ENCODE measurements at regions not wholly inside any gene's neighbourhood (a gene's known extent, or its start where the extent isn't known, plus 50 kb on each side); places are given as distances from the start of the nearest gene placed in this dataset.
"Not testable (repeated sequence)": the region's sequence is repeated elsewhere in the genome, so short reads cannot be mapped to it uniquely, and the experiment has no call there.

DNA sequence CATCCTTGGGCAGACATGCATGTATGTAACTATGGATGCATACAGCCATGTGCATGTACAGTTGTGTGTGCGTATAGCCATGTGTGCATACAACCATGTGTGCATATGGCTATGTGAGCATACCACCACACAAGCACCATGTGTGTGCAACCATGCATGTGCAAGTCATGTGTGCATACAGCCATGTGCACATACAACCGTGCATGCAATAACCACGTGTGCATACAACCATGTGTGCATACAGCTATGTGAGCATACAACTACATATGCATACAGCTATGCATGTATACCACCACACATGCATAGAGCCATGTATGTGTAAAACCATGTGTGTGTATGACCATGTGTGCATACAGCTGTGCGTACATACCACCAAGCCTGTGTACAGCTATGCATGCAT, 185.7 kb downstream of the BANP start:
- H3K4me3 ChIP-seq (ENCODE audit: low read depth in 1 of 2, low read length in 2 of 2); H3K27ac ChIP-seq (ENCODE audit: low read depth, low read length); H3K4me1 ChIP-seq (ENCODE audit: insufficient read depth, low read length); H3K9me3 ChIP-seq (ENCODE audit: low read length); H3K27me3 ChIP-seq (ENCODE audit: control insufficient read depth in 1 of 2, insufficient read depth in 2 of 2, low read length in 2 of 2); H3K36me3 ChIP-seq (ENCODE audit: insufficient read depth, low read length); H3K9ac ChIP-seq (ENCODE audit: low read length): not testable (repeated sequence)

GRCh38 chr16:88139141-88139540, 187.9 kb downstream of the BANP start:
- not testable (repeated sequence) for H3K27me3 ChIP-seq (ENCODE audit: control insufficient read depth in 1 of 2, insufficient read depth in 2 of 2, low read length in 2 of 2); H3K9me3 ChIP-seq (ENCODE audit: low read length); H3K36me3 ChIP-seq (ENCODE audit: insufficient read depth, low read length); H3K4me3 ChIP-seq (ENCODE audit: low read depth in 1 of 2, low read length in 2 of 2); H3K27ac ChIP-seq (ENCODE audit: low read depth, low read length); H3K9ac ChIP-seq (ENCODE audit: low read length); H3K4me1 ChIP-seq (ENCODE audit: insufficient read depth, low read length)

GRCh38 chr16:88140195-88140594, 189.0 kb downstream of the BANP start:
- not testable (repeated sequence) for H3K4me3 ChIP-seq (ENCODE audit: low read depth in 1 of 2, low read length in 2 of 2); H3K27ac ChIP-seq (ENCODE audit: low read depth, low read length); H3K4me1 ChIP-seq (ENCODE audit: insufficient read depth, low read length); H3K9me3 ChIP-seq (ENCODE audit: low read length); H3K9ac ChIP-seq (ENCODE audit: low read length); H3K27me3 ChIP-seq (ENCODE audit: control insufficient read depth in 1 of 2, insufficient read depth in 2 of 2, low read length in 2 of 2); H3K36me3 ChIP-seq (ENCODE audit: insufficient read depth, low read length)

DNA sequence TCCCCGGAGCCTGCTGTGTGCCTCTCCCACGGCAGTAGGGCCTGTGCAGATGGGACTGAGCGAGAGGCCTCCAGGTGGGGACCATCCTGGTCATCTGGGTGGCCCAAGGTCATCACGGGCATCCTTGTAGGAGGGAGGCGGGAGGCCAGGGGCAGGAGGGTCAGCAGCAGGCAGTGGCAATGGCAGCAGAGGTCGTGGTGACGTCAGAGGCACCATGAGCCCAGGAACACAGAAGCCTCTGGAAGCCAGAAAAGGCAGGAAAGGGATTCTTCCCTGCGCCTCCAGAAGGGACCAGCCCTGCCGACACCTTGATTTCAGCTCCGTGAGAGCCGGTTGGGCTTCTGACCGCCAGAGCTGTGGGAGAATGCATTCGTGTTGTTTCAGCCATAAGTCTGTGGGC, 190.3 kb downstream of the BANP start:
- H3K27ac ChIP-seq (ENCODE audit: low read depth, low read length): no peak overlapping the region
- H3K36me3 ChIP-seq (ENCODE audit: insufficient read depth, low read length): no peaks in the 10 kb centered on the region
- no peak overlapping the region for H3K4me3 ChIP-seq (ENCODE audit: low read depth in 1 of 2, low read length in 2 of 2)
- no peaks in the 10 kb centered on the region for H3K4me1 ChIP-seq (ENCODE audit: insufficient read depth, low read length)
- no peaks in the 10 kb centered on the region for H3K27me3 ChIP-seq (ENCODE audit: control insufficient read depth in 1 of 2, insufficient read depth in 2 of 2, low read length in 2 of 2)
- no peaks in the 10 kb centered on the region for H3K9me3 ChIP-seq (ENCODE audit: low read length)
- no peak overlapping the region for H3K9ac ChIP-seq (ENCODE audit: low read length)

- H3K9ac ChIP-seq (ENCODE audit: low read length); H3K27ac ChIP-seq (ENCODE audit: low read depth, low read length); H3K4me1 ChIP-seq (ENCODE audit: insufficient read depth, low read length); H3K36me3 ChIP-seq (ENCODE audit: insufficient read depth, low read length); H3K27me3 ChIP-seq (ENCODE audit: control insufficient read depth in 1 of 2, insufficient read depth in 2 of 2, low read length in 2 of 2); H3K4me3 ChIP-seq (ENCODE audit: low read depth in 1 of 2, low read length in 2 of 2); H3K9me3 ChIP-seq (ENCODE audit: low read length): not testable (repeated sequence)
Measured at GRCh38 chr16:88142056-88142935, 191.1 kb downstream of the BANP start.

DNA sequence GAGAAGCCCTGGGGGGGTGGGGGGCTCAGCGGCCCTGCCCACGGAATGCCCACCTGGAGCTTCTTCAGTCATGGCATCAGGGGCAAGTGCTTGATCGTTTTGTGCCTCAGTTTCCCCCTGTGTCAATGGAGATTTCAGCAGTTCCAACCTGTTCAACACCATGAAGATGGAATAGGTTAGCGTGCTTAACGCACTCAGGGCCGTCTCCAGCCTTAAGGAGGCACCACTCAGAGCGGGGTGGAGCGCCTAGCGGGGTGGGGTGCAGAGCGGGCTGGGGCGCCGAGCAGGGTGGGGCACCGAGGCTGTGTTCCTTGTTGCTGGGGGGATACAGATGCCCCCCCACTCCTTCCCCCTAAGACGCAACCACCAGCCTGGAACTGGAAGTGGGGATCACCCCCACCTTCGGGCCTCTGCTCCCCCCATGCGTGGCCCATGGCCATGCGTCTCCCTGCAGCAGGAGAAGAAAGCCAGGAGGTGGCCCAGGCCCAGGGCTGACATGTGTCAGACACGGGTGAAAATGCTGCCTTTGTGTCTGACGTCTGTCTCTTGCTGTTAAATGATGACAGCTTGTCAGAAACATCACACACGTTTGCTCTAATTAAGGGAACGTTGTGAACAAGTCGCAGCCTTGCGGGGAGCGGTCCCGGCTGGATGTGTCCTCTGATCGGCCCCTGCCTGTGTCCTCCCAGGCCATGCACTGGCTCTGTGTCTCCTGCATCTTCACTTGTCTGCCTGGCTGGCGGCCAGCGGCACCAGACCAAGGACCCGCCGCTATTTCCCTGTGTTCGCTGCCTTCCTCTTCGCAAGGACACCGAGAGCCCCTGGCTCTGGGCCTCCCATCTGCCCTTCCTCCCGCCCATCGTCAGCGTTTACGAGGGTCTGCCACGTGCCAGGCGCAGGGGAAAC, 192.1 kb downstream of the BANP start:
- not testable (repeated sequence) for H3K4me1 ChIP-seq (ENCODE audit: insufficient read depth, low read length); H3K9ac ChIP-seq (ENCODE audit: low read length); H3K9me3 ChIP-seq (ENCODE audit: low read length); H3K27me3 ChIP-seq (ENCODE audit: control insufficient read depth in 1 of 2, insufficient read depth in 2 of 2, low read length in 2 of 2); H3K4me3 ChIP-seq (ENCODE audit: low read depth in 1 of 2, low read length in 2 of 2); H3K36me3 ChIP-seq (ENCODE audit: insufficient read depth, low read length); H3K27ac ChIP-seq (ENCODE audit: low read depth, low read length)

DNA sequence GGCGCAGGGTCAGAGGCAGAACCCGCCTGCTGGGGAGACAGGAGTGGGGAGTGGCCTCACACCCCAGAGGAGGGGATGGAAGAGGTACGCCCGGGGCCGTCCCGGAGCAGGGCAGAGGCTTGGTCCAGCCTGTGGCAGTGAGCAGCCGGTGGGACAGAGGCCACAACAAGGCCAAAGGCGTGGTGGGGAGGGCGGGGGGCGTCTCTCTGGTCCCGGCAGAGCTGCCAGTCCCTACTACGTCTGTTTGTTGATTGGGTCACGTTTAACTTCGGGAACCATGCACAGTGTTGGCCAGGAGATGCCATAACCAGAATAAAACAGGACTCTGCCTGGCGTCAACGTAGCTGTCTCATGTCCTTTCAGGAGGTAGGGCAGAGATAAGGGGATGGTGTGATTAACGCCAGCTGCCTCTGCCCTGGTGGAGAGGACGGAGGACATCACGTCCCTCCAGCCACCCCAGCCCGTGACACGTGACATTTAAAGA, 192.8 kb downstream of the BANP start:
- H3K27me3 ChIP-seq (ENCODE audit: control insufficient read depth in 1 of 2, insufficient read depth in 2 of 2, low read length in 2 of 2): no peaks in the 10 kb centered on the region
- H3K9me3 ChIP-seq (ENCODE audit: low read length): no peaks in the 10 kb centered on the region
- no peak overlapping the region for H3K4me3 ChIP-seq (ENCODE audit: low read depth in 1 of 2, low read length in 2 of 2)
- no peak overlapping the region for H3K27ac ChIP-seq (ENCODE audit: low read depth, low read length)
- no peaks in the 10 kb centered on the region for H3K36me3 ChIP-seq (ENCODE audit: insufficient read depth, low read length)
- H3K9ac ChIP-seq (ENCODE audit: low read length): no peak overlapping the region
- no peaks in the 10 kb centered on the region for H3K4me1 ChIP-seq (ENCODE audit: insufficient read depth, low read length)

DNA sequence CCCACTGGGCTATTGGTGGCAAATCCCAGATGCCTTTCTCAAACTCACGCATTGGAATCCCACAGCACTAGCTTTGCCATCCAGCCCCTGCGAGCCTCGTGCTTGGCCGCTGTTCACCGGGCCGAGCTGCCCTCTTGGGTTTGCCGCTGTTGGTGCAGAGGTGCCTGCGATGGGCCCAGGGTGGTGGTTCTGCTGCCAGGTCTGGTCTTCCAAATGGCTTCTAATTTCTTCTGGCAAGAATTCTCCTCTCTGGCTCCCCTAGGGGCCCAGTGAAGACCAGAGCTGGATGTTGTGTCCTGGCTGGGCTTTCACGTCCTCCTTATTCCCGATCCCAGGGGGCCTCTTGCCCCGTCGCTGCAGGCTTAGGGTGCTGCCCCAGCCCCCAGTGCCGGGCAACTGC, 194.1 kb downstream of the BANP start:
- H3K36me3 ChIP-seq (ENCODE audit: insufficient read depth, low read length); H3K4me1 ChIP-seq (ENCODE audit: insufficient read depth, low read length); H3K9me3 ChIP-seq (ENCODE audit: low read length); H3K27ac ChIP-seq (ENCODE audit: low read depth, low read length); H3K9ac ChIP-seq (ENCODE audit: low read length); H3K4me3 ChIP-seq (ENCODE audit: low read depth in 1 of 2, low read length in 2 of 2); H3K27me3 ChIP-seq (ENCODE audit: control insufficient read depth in 1 of 2, insufficient read depth in 2 of 2, low read length in 2 of 2): not testable (repeated sequence)

- not testable (repeated sequence) for H3K9ac ChIP-seq (ENCODE audit: low read length); H3K27ac ChIP-seq (ENCODE audit: low read depth, low read length); H3K4me1 ChIP-seq (ENCODE audit: insufficient read depth, low read length)
Measured at GRCh38 chr16:88145824-88146405, 194.7 kb downstream of the BANP start.

GRCh38 chr16:88148078-88148477, 196.8 kb downstream of the BANP start:
- H3K9me3 ChIP-seq (ENCODE audit: low read length); H3K9ac ChIP-seq (ENCODE audit: low read length); H3K4me3 ChIP-seq (ENCODE audit: low read depth in 1 of 2, low read length in 2 of 2); H3K36me3 ChIP-seq (ENCODE audit: insufficient read depth, low read length); H3K4me1 ChIP-seq (ENCODE audit: insufficient read depth, low read length); H3K27ac ChIP-seq (ENCODE audit: low read depth, low read length); H3K27me3 ChIP-seq (ENCODE audit: control insufficient read depth in 1 of 2, insufficient read depth in 2 of 2, low read length in 2 of 2): not testable (repeated sequence)

More at GRCh38 chr16:88145824-88146405, 194.7 kb downstream of the BANP start:
- H3K4me3 ChIP-seq (ENCODE audit: low read depth in 1 of 2, low read length in 2 of 2); H3K27me3 ChIP-seq (ENCODE audit: control insufficient read depth in 1 of 2, insufficient read depth in 2 of 2, low read length in 2 of 2); H3K9me3 ChIP-seq (ENCODE audit: low read length); H3K36me3 ChIP-seq (ENCODE audit: insufficient read depth, low read length): not testable (repeated sequence)

- not testable (repeated sequence) for H3K4me1 ChIP-seq (ENCODE audit: insufficient read depth, low read length); H3K27me3 ChIP-seq (ENCODE audit: control insufficient read depth in 1 of 2, insufficient read depth in 2 of 2, low read length in 2 of 2); H3K27ac ChIP-seq (ENCODE audit: low read depth, low read length); H3K4me3 ChIP-seq (ENCODE audit: low read depth in 1 of 2, low read length in 2 of 2); H3K9me3 ChIP-seq (ENCODE audit: low read length); H3K36me3 ChIP-seq (ENCODE audit: insufficient read depth, low read length); H3K9ac ChIP-seq (ENCODE audit: low read length)
Measured at GRCh38 chr16:88148682-88149081, 197.4 kb downstream of the BANP start.

All from muscle layer of colon (tissue), 2 donors.